ENCODE measurements at regions not wholly inside any gene's neighbourhood (a gene's known extent, or its start where the extent isn't known, plus 50 kb on each side); places are given as distances from the start of the nearest gene placed in this dataset.

DNA sequence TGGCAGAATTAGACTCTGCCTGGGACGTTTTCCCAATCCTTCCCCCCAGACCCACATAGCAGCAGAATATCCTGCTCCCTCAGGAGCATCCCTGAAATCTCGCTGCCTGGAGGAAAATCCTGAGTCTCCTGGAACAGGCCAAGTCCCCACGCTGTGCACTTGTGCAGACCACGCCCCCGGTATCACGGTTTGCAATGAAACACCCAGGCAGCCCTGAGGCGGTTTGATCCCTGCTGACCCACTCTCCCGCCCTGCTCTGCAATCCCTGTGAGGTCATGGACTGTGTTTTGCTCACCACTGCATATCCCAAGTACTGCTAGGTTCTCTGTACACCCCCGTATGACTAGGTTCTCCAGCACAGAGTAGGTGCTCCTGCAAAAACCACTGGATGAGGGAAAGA lies 411.8 kb upstream of the MGMT start:
- H4K20me1 ChIP-seq (replicated peaks; ENCODE audit: control insufficient read depth, insufficient read depth, low read length) = no peaks in the 10 kb centered on the region

More for the DNA sequence above, 411.8 kb upstream of the MGMT start:
- in situ Hi-C loops (cut with MboI) = no loop called here
- no peak for DNase-seq (ENCODE audit: extremely low read depth in 1 of 4, low spot score in 3 of 4)
- ATAC-seq = no peak
- intact Hi-C loops (cut with micrococcal nuclease) = no loop called here
- CTCF ChIA-PET (ENCODE audit: low intra/inter-chr PET ratio) = no interaction called here
- H3K4me1 ChIP-seq (replicated peaks in 1 of 2; ENCODE audit: control insufficient read depth in 2 of 2, insufficient read depth in 2 of 2, low read length in 2 of 2) = no peaks in the 10 kb centered on the region
- H3K27ac ChIP-seq (ENCODE audit: extremely low read depth, low read depth, low read length) = no peak overlapping the region
- no peak for FAIRE-seq
- H3K9me3 ChIP-seq (replicated peaks; ENCODE audit: control insufficient read depth, insufficient read depth, low read depth, low read length) = no peaks in the 10 kb centered on the region
- H3K27me3 ChIP-seq (ENCODE audit: control insufficient read depth in 2 of 2, insufficient read depth in 2 of 2, low read length in 2 of 2) = peaks cover 0 to 16% of the 10 kb centered on the region in 2 experiments; a peak in 3 of 5 replicates
- H3K9ac ChIP-seq (ENCODE audit: insufficient read depth in 1 of 2, low read depth in 2 of 2, low read length in 2 of 2) = no peak overlapping the region
- POLR2A ChIA-PET = interaction anchor here (0.6 kb wide), 1 partner anchor 796 kb away, joined by 3 read pairs; no protein-coding TSS in a partner anchor
- no TSS peak for BruUV-seq (replicated peaks)
- no peak overlapping the region for H3K4me2 ChIP-seq (ENCODE audit: insufficient read depth, low read length)
- H3K36me3 ChIP-seq (ENCODE audit: control insufficient read depth, insufficient read depth, low read length) = no peaks in the 10 kb centered on the region
- 0% methylated on average over 8 of the region's 9 CpGs for WGBS (ENCODE audit: insufficient coverage, low coverage, missing lambda C conversion rate)
- no peak overlapping the region for H3K4me3 ChIP-seq
- no peak overlapping the region for H2AFZ ChIP-seq (ENCODE audit: low read depth, low read length)
- H3K79me2 ChIP-seq (ENCODE audit: control insufficient read depth, insufficient read depth, low read length) = no peaks in the 10 kb centered on the region
- H3K9me1 ChIP-seq (ENCODE audit: control insufficient read depth, insufficient read depth, low read length) = no peaks in the 10 kb centered on the region
- TF ChIP-seq HMG20B (CRISPR knock-in tag; IDR thresholded peaks at IDR 0.05) (no peak), ELF2 (CRISPR knock-in tag; IDR thresholded peaks at IDR 0.05) (no peak), CTCF (IDR thresholded peaks at IDR 0.05 in 2 of 3, conservative IDR thresholded peaks at IDR 0.05 in 1 of 3; ENCODE audit: insufficient read depth in 2 of 3, low read depth in 1 of 3, low read length in 3 of 3) (no peak), RFX7 (CRISPR knock-in tag; IDR thresholded peaks at IDR 0.05) (no peak), HEY1 (CRISPR knock-in tag; IDR thresholded peaks at IDR 0.05; ENCODE audit: borderline replicate concordance) (no peak), STAT5A (IDR thresholded peaks at IDR 0.05; ENCODE audit: borderline replicate concordance, low read length) (no peak), SAFB (IDR thresholded peaks at IDR 0.05; ENCODE audit: borderline replicate concordance, low read depth, low read length) (no peak), SNIP1 (IDR thresholded peaks at IDR 0.05; ENCODE audit: low read depth) (no peak), IFI16 (CRISPR knock-in tag; IDR thresholded peaks at IDR 0.05) (no peak), MEF2D (tag; conservative IDR thresholded peaks at IDR 0.05; ENCODE audit: low read depth) (no peak), ZKSCAN8 (CRISPR knock-in tag; IDR thresholded peaks at IDR 0.05) (no peak), MAZ (CRISPR knock-in tag; conservative IDR thresholded peaks at IDR 0.05 in 1 of 2, IDR thresholded peaks at IDR 0.05 in 1 of 2) (no peak), MCM5 (IDR thresholded peaks at IDR 0.05; ENCODE audit: low read depth) (no peak), FOXK2 (conservative IDR thresholded peaks at IDR 0.05 in 1 of 2, IDR thresholded peaks at IDR 0.05 in 1 of 2; ENCODE audit: low read depth in 2 of 2) (no peak), NFATC3 (IDR thresholded peaks at IDR 0.05) (no peak), XRCC5 (IDR thresholded peaks at IDR 0.05; ENCODE audit: low read depth, low read length) (no peak)

All from K562 (cell line).